Ovary (tissue), 3 donors: ENCODE measurements at regions not wholly inside any gene's neighbourhood (a gene's known extent, or its start where the extent isn't known, plus 50 kb on each side); places are given as distances from the start of the nearest gene placed in this dataset.

Experiments
- EP300 ChIP-seq: sonication (generic); formaldehyde crosslinking; IDR thresholded peaks from one replicate; pipeline ENCODE4 v1.6.1; 2017; ENCODE audit warnings: antibody characterized with exemption
- TF ChIP-seq, protein P1 (sequence below), 3 donors: fragments of 450-650 bp in 2 of 3; fragments of 200-600 bp in 1 of 3; IDR thresholded peaks; one replicate each; pipeline versions ENCODE4 v1.5.1 to v1.8.0; 2016 to 2022; ENCODE audit warnings: antibody characterized with exemption in 3 of 3, mild to moderate bottlenecking in 1 of 3
- donor health status: DM: no; HTN: no; CAD: no.

DNA sequence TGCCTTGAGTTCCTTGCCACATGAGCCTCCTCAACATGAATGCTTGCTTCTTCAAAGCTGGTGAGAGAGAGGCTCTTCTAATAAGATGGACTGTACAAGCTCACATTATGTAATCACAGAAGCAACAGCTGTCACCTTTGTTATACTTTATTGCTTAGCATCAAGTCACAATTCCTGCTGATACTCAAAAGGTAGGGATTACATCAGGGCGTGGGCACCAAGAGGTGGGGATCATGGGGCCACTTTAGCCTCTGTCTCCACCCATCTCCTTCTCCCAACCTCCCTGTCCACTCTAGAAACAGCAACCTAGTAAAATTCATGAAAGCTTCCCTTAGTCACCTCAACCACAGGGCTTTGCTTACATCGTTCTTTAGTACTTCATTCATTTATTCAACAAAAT is 95.9 kb downstream of the FAM43A start:
- TF ChIP-seq, protein P1, sequence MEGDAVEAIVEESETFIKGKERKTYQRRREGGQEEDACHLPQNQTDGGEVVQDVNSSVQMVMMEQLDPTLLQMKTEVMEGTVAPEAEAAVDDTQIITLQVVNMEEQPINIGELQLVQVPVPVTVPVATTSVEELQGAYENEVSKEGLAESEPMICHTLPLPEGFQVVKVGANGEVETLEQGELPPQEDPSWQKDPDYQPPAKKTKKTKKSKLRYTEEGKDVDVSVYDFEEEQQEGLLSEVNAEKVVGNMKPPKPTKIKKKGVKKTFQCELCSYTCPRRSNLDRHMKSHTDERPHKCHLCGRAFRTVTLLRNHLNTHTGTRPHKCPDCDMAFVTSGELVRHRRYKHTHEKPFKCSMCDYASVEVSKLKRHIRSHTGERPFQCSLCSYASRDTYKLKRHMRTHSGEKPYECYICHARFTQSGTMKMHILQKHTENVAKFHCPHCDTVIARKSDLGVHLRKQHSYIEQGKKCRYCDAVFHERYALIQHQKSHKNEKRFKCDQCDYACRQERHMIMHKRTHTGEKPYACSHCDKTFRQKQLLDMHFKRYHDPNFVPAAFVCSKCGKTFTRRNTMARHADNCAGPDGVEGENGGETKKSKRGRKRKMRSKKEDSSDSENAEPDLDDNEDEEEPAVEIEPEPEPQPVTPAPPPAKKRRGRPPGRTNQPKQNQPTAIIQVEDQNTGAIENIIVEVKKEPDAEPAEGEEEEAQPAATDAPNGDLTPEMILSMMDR (IDR thresholded peaks at IDR 0.05): no peak
- no peak for TF ChIP-seq EP300
